HepG2 (cell line): ENCODE measurements at regions not wholly inside any gene's neighbourhood (a gene's known extent, or its start where the extent isn't known, plus 50 kb on each side); places are given as distances from the start of the nearest gene placed in this dataset.

ENCODE experiments used
- ATAC-seq: fragments of 200-7000 bp; cut with Tn5 transposase; 3 replicates; pipeline ENCODE4 v1.9.1; 2020; ENCODE audit warnings: mild to moderate bottlenecking, moderate library complexity
- BruUV-seq: library from RNA; stranded (reverse); fragments of 400-500 nt; replicated peaks from 2 replicates; lab custom pipeline; 2021; lab: Mats Ljungman, UMichigan
- CTCF ChIA-PET: fragments of 300-600 bp; formaldehyde crosslinking; extraction: SDS; loops from one replicate; lab custom pipeline; 2021; ENCODE audit warnings: low total read pairs, inconsistent platforms, low intra/inter-chr PET ratio; lab: Yijun Ruan, JAX
- POLR2A ChIA-PET: fragments of 350-600 bp; sonication (Branson Sonifier 250); formaldehyde crosslinking; loops from one replicate; lab custom pipeline; 2020; ENCODE audit warnings: antibody characterized with exemption, inconsistent platforms; lab: Yijun Ruan, JAX
- DNase-seq: peaks from one replicate; pipeline ENCODE4 v3.0.0-alpha.2; 2015; ENCODE audit warnings: low spot score
- FAIRE-seq: peaks from 3 replicates; lab custom pipeline; 2011; peaks lifted over from hg19 to GRCh38; lab: Jason Lieb, UNC
- H2AFZ ChIP-seq: one replicate; pipeline ENCODE4 v1.6.1; 2011; ENCODE audit warnings: low read length, inconsistent platforms
- H3K27ac ChIP-seq: fragments of 300-600 bp; 3 replicates; pipeline ENCODE4 v1.8.0; 2011; ENCODE audit warnings: mixed run types, mild to moderate bottlenecking, mixed read lengths, low read length, inconsistent platforms; ENCODE audit not compliant: insufficient read depth; ENCODE audit errors: extremely low read length
- H3K27me3 ChIP-seq, 2 experiments: fragments of 200-600 bp in 1 of 2; 2 replicates in 1 of 2; 3 replicates in 1 of 2; pipeline versions ENCODE4 v1.6.0 to v1.8.0; 2011; ENCODE audit warnings: low read length in 2 of 2, mild to moderate bottlenecking in 2 of 2, moderate library complexity in 2 of 2, inconsistent platforms in 1 of 2; ENCODE audit not compliant: insufficient read depth in 2 of 2, control insufficient read depth in 1 of 2
- H3K36me3 ChIP-seq, 2 experiments: fragments of 200-600 bp in 1 of 2; replicated peaks in 1 of 2; 2 replicates in 1 of 2; 3 replicates in 1 of 2; pipeline versions ENCODE4 v1.5.1 to v1.8.0; 2011; ENCODE audit warnings: low read length in 2 of 2, inconsistent platforms in 1 of 2; ENCODE audit not compliant: insufficient read depth in 2 of 2, control insufficient read depth in 1 of 2
- H3K4me1 ChIP-seq: 2 replicates; pipeline ENCODE4 v1.5.1; 2012; ENCODE audit warnings: low read length, inconsistent platforms; ENCODE audit not compliant: insufficient read depth
- H3K4me2 ChIP-seq: 2 replicates; pipeline ENCODE4 v1.6.0; 2011; ENCODE audit warnings: low read depth, low read length, inconsistent platforms
- H3K4me3 ChIP-seq, 3 experiments: fragments of 200-600 bp in 1 of 3; sonication (generic), shearing (Covaris generic) in 1 of 3; replicated peaks in 1 of 3; 2 replicates each; pipeline ENCODE4 v1.5.1; 2011 to 2016; ENCODE audit warnings: low read length in 3 of 3, inconsistent platforms in 2 of 3, low read depth in 2 of 3, mild to moderate bottlenecking in 2 of 3, control low read depth in 1 of 3, mixed read lengths in 1 of 3; ENCODE audit not compliant: insufficient read depth in 1 of 3
- H3K79me2 ChIP-seq: one replicate; pipeline ENCODE4 v1.6.1; 2011; ENCODE audit warnings: low read length, inconsistent platforms; ENCODE audit not compliant: insufficient read depth
- H3K9ac ChIP-seq: 2 replicates; pipeline ENCODE4 v1.6.0; 2011; ENCODE audit warnings: mild to moderate bottlenecking, low read depth, low read length, inconsistent platforms; ENCODE audit not compliant: insufficient read depth
- H3K9me3 ChIP-seq: 2 replicates; pipeline ENCODE4 v1.5.1; 2012; ENCODE audit warnings: mild to moderate bottlenecking, low read length
- H4K20me1 ChIP-seq: 2 replicates; pipeline ENCODE4 v1.6.0; 2011; ENCODE audit warnings: inconsistent platforms, mild to moderate bottlenecking, low read length, moderate library complexity; ENCODE audit not compliant: insufficient read depth
- CBX2 ChIP-seq, 2 experiments: fragments of 200-600 bp in 1 of 2; sonication (generic); formaldehyde crosslinking in 1 of 2; IDR thresholded peaks; 2 replicates each; pipeline versions ENCODE4 v1.7.0 to v1.8.1; 2018 to 2022; ENCODE audit warnings: low read depth in 2 of 2, low read length in 1 of 2, mild to moderate bottlenecking in 1 of 2, missing genetic modification reagents in 1 of 2
- FOSL2 ChIP-seq: sonication (generic); formaldehyde crosslinking; IDR thresholded peaks from 2 replicates; pipeline ENCODE4 v1.4.0; 2020; ENCODE audit warnings: missing genetic modification reagents
- FOXO1 ChIP-seq: sonication (generic); formaldehyde crosslinking; IDR thresholded peaks from 2 replicates; pipeline ENCODE4 v1.4.0; 2020; ENCODE audit warnings: missing genetic modification reagents
- FOXP4 ChIP-seq: sonication (generic); formaldehyde crosslinking; IDR thresholded peaks from 2 replicates; pipeline ENCODE4 v1.4.0; 2020; ENCODE audit warnings: missing genetic modification reagents
- IRX3 ChIP-seq: sonication (generic); formaldehyde crosslinking; IDR thresholded peaks from 2 replicates; pipeline ENCODE4 v1.8.1; 2023; ENCODE audit warnings: mild to moderate bottlenecking, low read depth, missing genetic modification reagents, borderline replicate concordance
- PHF8 ChIP-seq: sonication (generic); formaldehyde crosslinking; IDR thresholded peaks from 2 replicates; pipeline ENCODE4 v1.5.0; 2020; ENCODE audit warnings: missing genetic modification reagents
- TERF1 ChIP-seq: sonication (generic); formaldehyde crosslinking; IDR thresholded peaks from 2 replicates; pipeline ENCODE4 v1.8.0; 2022; ENCODE audit warnings: mild to moderate bottlenecking, missing genetic modification reagents, moderate library complexity
- ZNF350 ChIP-seq: sonication (generic); formaldehyde crosslinking; IDR thresholded peaks from 2 replicates; pipeline ENCODE4 v1.4.0; 2020; ENCODE audit warnings: mild to moderate bottlenecking, low read depth, missing genetic modification reagents, borderline replicate concordance
- ZNF550 ChIP-seq: sonication (generic); formaldehyde crosslinking; IDR thresholded peaks from 2 replicates; pipeline ENCODE4 v1.4.0; 2020; ENCODE audit warnings: mild to moderate bottlenecking, missing genetic modification reagents, borderline replicate concordance
- ZNF788 ChIP-seq: sonication (generic); formaldehyde crosslinking; IDR thresholded peaks from 2 replicates; pipeline ENCODE4 v1.5.0; 2020; ENCODE audit warnings: mild to moderate bottlenecking, missing genetic modification reagents, borderline replicate concordance
- ZSCAN25 ChIP-seq: sonication (generic); formaldehyde crosslinking; IDR thresholded peaks from 2 replicates; pipeline ENCODE4 v1.8.0; 2022; ENCODE audit warnings: mild to moderate bottlenecking, missing genetic modification reagents
- WGBS: methylation state at CpG from one replicate; pipeline ENCODE4 v1.1.6; 2017; ENCODE audit warnings: low lambda C conversion rate; 5-methylcytosine and 5-hydroxymethylcytosine counted together
- in situ Hi-C: cut with HindIII; loops from 2 replicates; pipeline ENCODE4 v1.10.0; 2017; ENCODE audit warnings: low pct_unique_long_range_greater_than_20kb; ENCODE audit not compliant: extremely low pct_ligation_motif_present
- intact Hi-C: fragments of 100-400 bp; cut with micrococcal nuclease; formaldehyde crosslinking; loops from one replicate; pipeline ENCODE4 v1.10.0; 2022; ENCODE audit not compliant: unreplicated experiment
- TF ChIP-seq, protein P1 (sequence below): IDR thresholded peaks from 2 replicates; pipeline ENCODE4 v1.6.1; 2016; ENCODE audit warnings: low read depth, borderline replicate concordance
- TF ChIP-seq, protein P2 (sequence below): sonication (generic); formaldehyde crosslinking; IDR thresholded peaks from 2 replicates; pipeline ENCODE4 v1.5.0; 2020; ENCODE audit warnings: mild to moderate bottlenecking, missing genetic modification reagents, borderline replicate concordance

DNA sequence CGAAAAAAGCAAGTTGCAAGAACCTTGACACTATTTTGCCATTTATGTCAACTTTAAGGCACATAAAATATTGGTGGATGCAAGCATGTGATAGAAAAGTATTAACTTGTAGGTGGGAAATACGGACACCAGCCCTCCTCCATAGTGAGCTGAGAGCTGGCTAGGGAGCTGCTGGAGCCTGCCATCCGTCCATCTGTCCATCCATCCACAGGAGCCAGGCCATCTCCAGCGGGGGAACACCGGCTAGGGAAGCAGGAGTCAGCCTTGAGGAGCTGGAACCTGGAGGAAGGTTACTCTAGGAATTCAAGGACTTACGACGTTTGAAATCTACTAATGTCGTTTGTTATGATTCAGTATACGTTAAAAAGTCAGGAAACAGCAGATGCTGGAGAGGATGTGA lies 120.7 kb upstream of the C14orf180 start (continued):
- TF ChIP-seq FOXP4 (CRISPR knock-in tag) (no peak), FOSL2 (no peak), ZNF350 (CRISPR knock-in tag) (no peak), CBX2 (IDR thresholded peaks at IDR 0.05; ENCODE audit: low read depth, low read length) (no peak), CBX2 (CRISPR knock-in tag; IDR thresholded peaks at IDR 0.05; ENCODE audit: low read depth) (no peak), ZNF550 (CRISPR knock-in tag) (no peak), TERF1 (CRISPR knock-in tag) (no peak)

DNA sequence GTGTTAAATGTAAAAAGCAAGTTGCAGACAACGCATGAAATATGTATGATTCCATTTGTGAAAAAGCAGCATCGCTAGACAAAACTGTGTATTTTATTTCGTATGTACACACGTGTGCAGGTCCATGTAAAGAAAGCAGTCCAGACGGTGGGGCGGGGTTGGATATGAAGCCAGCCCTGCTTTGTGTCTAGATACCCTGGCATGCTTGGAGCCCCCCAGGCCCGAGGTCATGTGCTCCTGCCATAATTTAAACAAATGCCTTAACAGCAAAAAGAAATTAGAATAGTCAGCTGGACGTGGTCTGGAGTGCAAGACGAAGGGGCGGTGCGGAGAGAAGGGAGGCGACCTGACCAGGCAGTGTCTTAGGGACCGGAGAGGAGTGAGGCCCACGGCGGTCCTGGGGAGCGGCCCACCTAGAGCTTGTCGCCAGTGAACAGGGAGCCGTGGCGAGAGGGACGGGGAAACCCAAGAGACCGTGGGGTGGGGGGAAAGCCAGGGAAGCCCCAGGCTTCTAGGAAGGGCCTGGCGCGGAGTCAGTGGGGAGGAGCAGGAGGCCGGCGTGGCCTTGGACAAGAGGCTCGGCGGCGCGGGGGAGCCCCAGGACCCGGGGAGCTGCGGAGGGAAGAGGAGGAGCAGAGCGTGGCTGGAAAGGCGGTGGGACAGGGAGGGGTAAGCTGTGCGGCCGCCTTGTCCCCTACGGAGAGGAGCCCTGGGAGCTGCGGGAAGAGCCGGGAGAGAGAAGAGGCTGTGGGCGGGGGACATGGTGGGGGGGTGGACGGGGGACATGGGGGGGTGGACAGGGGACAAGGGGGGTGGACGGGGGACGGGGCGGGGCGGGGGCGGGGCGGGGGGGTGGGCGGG lies 118.5 kb upstream of the C14orf180 start:
- DNase-seq (no peak), FAIRE-seq (no peak), ATAC-seq (no peak; the same call in 2 of the 3 replicates)
- no peak overlapping the region for H2AFZ ChIP-seq
- ChIA-PET POLR2A (no interaction called here), CTCF (no interaction called here)
- BruUV-seq = no TSS peak
- no peaks in the 10 kb centered on the region for H3K4me1 ChIP-seq
- in situ Hi-C loops (no loop called here), intact Hi-C loops (no loop called here)
- no peaks in the 10 kb centered on the region for H3K36me3 ChIP-seq
- TF ChIP-seq, protein P1, sequence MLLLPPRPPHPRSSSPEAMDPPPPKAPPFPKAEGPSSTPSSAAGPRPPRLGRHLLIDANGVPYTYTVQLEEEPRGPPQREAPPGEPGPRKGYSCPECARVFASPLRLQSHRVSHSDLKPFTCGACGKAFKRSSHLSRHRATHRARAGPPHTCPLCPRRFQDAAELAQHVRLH (CRISPR knock-in tag) = no peak
- no peak for TF ChIP-seq ZNF788 (CRISPR knock-in tag)
- TF ChIP-seq PHF8 (CRISPR knock-in tag) = no peak
- TF ChIP-seq FOXO1 (CRISPR knock-in tag) = no peak
- TF ChIP-seq ZSCAN25 = no peak
- no peak for TF ChIP-seq IRX3
- TF ChIP-seq, protein P2, sequence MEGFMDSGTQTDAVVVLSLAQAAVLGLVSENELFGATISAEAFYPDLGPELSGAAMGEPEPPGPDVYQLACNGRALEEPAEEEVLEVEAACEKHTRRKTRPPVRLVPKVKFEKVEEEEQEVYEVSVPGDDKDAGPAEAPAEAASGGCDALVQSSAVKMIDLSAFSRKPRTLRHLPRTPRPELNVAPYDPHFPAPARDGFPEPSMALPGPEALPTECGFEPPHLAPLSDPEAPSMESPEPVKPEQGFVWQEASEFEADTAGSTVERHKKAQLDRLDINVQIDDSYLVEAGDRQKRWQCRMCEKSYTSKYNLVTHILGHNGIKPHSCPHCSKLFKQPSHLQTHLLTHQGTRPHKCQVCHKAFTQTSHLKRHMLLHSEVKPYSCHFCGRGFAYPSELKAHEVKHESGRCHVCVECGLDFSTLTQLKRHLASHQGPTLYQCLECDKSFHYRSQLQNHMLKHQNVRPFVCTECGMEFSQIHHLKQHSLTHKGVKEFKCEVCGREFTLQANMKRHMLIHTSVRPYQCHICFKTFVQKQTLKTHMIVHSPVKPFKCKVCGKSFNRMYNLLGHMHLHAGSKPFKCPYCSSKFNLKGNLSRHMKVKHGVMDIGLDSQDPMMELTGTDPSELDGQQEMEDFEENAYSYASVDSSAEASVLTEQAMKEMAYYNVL (CRISPR knock-in tag) = no peak
- H3K4me2 ChIP-seq = no peak overlapping the region
- WGBS = 25% methylated on average over 40 of the region's 47 CpGs
- no peak overlapping the region for H3K4me3 ChIP-seq
- no peaks in the 10 kb centered on the region for H3K9me3 ChIP-seq
- no peaks in the 10 kb centered on the region for H3K79me2 ChIP-seq
- peaks cover 10 to 24% of the 10 kb centered on the region in 2 experiments; a peak in 4 of 5 replicates for H3K27me3 ChIP-seq
- no peak overlapping the region for H3K27ac ChIP-seq
- no peak overlapping the region for H3K9ac ChIP-seq
- H4K20me1 ChIP-seq = no peaks in the 10 kb centered on the region
